ENCODE measurements at regions not wholly inside any gene's neighbourhood (a gene's known extent, or its start where the extent isn't known, plus 50 kb on each side); places are given as distances from the start of the nearest gene placed in this dataset.
A peak's percentile ranks its signal among the peaks of the same experiment; 100 is the strongest.
"Not testable (repeated sequence)": the region's sequence is repeated elsewhere in the genome, so short reads cannot be mapped to it uniquely, and the experiment has no call there.

- no peak for DNase-seq
These were observed 467.0 kb upstream of the DIPK2B start for GRCh38 chrX:45667666-45668065.

GRCh38 chrX:45664727-45665290 lies 464.1 kb upstream of the DIPK2B start:
- DNase-seq, result no peak

GRCh38 chrX:45660477-45660876 lies 459.8 kb upstream of the DIPK2B start:
- DNase-seq, result no peak

- DNase-seq, result no peak
These were observed 432.7 kb upstream of the DIPK2B start for GRCh38 chrX:45633419-45633818.

- DNase-seq, result no peak
These were observed 431.8 kb upstream of the DIPK2B start for GRCh38 chrX:45632506-45632905.

- DNase-seq, result no peak
These were observed 429.4 kb upstream of the DIPK2B start for GRCh38 chrX:45630078-45630477.

GRCh38 chrX:45628041-45628440 lies 427.4 kb upstream of the DIPK2B start:
- no peak for DNase-seq

GRCh38 chrX:45623266-45623665 lies 422.6 kb upstream of the DIPK2B start:
- peak; percentile 71 for DNase-seq

- DNase-seq, result no peak
These were observed 421.9 kb upstream of the DIPK2B start for GRCh38 chrX:45622538-45622937.

- no peak for DNase-seq
These were observed 421.4 kb upstream of the DIPK2B start for GRCh38 chrX:45622042-45622423.

- no peak for DNase-seq
These were observed 420.8 kb upstream of the DIPK2B start for GRCh38 chrX:45621376-45622041.

GRCh38 chrX:45619290-45619689 lies 418.6 kb upstream of the DIPK2B start:
- no peak for DNase-seq

GRCh38 chrX:45615591-45615990 lies 414.9 kb upstream of the DIPK2B start:
- not testable (repeated sequence) for DNase-seq

GRCh38 chrX:45614853-45615252 lies 414.2 kb upstream of the DIPK2B start:
- no peak for DNase-seq

- DNase-seq, result no peak
These were observed 401.5 kb upstream of the DIPK2B start for GRCh38 chrX:45602151-45602550.

- DNase-seq, result no peak
These were observed 400.4 kb upstream of the DIPK2B start for GRCh38 chrX:45601052-45601451.

GRCh38 chrX:45598861-45599260 lies 398.2 kb upstream of the DIPK2B start:
- DNase-seq, result no peak

- DNase-seq, result no peak
These were observed 395.6 kb upstream of the DIPK2B start for GRCh38 chrX:45596188-45596808.

GRCh38 chrX:45592101-45592500 lies 391.4 kb upstream of the DIPK2B start:
- no peak for DNase-seq

- no peak for DNase-seq
These were observed 391.0 kb upstream of the DIPK2B start for GRCh38 chrX:45591650-45592049.

GRCh38 chrX:45584717-45585116 lies 384.0 kb upstream of the DIPK2B start:
- DNase-seq, result no peak

- DNase-seq, result no peak
These were observed 376.7 kb upstream of the DIPK2B start for GRCh38 chrX:45577361-45577760.

GRCh38 chrX:45571453-45571852 lies 370.8 kb upstream of the DIPK2B start:
- DNase-seq, result no peak

- DNase-seq, result no peak
These were observed 365.8 kb upstream of the DIPK2B start for GRCh38 chrX:45566456-45566855.

Data from skin of body (tissue), 1 donor.